ENCODE measurements at regions not wholly inside any gene's neighbourhood (a gene's known extent, or its start where the extent isn't known, plus 50 kb on each side); places are given as distances from the start of the nearest gene placed in this dataset.

- TF ChIP-seq EP300 (IDR thresholded peaks at IDR 0.05): no peak
- no peak for TF ChIP-seq CTCF (IDR thresholded peaks at IDR 0.05)
Observed at GRCh38 chr2:77938462-77938861, 416.3 kb upstream of the LRRTM4 start.

Data from sigmoid colon (tissue), 4 donors.